ENCODE measurements at regions not wholly inside any gene's neighbourhood (a gene's known extent, or its start where the extent isn't known, plus 50 kb on each side); places are given as distances from the start of the nearest gene placed in this dataset.

DNA sequence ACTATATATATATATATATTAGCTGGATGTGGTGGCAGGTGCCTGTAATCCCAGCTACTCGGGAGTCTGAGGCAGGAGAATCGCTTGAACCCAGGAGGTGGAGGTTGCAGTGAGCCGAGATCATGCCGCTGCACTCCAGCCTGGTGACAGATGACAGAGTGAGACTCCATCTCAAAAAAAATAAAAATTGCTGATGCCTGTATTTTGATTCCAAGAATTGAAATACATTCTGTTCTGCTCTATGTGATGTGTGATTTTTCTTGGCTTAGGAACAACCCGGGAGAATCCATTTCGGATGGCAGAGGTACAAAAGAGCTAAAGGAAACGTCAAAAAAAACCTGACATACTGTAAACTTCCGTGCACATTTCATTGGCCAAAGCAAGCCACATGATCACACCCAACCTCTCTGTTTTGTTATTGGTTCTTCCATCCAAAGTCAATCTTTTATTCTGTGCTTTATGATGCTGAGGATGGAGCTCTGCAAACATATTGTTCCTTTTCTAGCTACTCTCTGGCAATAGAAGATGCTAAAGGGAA lies 478.1 kb upstream of the MAP2 start:
- no peak overlapping the region for H3K4me2 ChIP-seq
- intact Hi-C loops (cut with micrococcal nuclease; ENCODE audit: unreplicated experiment): no loop called here
- H3K27ac ChIP-seq: no peak overlapping the region
- H3K79me2 ChIP-seq (ENCODE audit: low read depth): no peaks in the 10 kb centered on the region
- ChIA-PET CTCF (no interaction called here), POLR2A (ENCODE audit: unreplicated experiment) (no interaction called here)
- H3F3A ChIP-seq (ENCODE audit: insufficient read depth, low read depth): no peaks in the 10 kb centered on the region
- H4K20me1 ChIP-seq (ENCODE audit: insufficient read depth): no peaks in the 10 kb centered on the region
- H3K36me3 ChIP-seq (ENCODE audit: low read depth): no peaks in the 10 kb centered on the region
- no peak overlapping the region for H2AFZ ChIP-seq
- no peak for TF ChIP-seq EZH2 (IDR thresholded peaks at IDR 0.05; ENCODE audit: low read depth)
- TF ChIP-seq, protein P1, sequence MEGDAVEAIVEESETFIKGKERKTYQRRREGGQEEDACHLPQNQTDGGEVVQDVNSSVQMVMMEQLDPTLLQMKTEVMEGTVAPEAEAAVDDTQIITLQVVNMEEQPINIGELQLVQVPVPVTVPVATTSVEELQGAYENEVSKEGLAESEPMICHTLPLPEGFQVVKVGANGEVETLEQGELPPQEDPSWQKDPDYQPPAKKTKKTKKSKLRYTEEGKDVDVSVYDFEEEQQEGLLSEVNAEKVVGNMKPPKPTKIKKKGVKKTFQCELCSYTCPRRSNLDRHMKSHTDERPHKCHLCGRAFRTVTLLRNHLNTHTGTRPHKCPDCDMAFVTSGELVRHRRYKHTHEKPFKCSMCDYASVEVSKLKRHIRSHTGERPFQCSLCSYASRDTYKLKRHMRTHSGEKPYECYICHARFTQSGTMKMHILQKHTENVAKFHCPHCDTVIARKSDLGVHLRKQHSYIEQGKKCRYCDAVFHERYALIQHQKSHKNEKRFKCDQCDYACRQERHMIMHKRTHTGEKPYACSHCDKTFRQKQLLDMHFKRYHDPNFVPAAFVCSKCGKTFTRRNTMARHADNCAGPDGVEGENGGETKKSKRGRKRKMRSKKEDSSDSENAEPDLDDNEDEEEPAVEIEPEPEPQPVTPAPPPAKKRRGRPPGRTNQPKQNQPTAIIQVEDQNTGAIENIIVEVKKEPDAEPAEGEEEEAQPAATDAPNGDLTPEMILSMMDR (conservative IDR thresholded peaks at IDR 0.05): no peak
- no TSS peak for BruUV-seq (replicated peaks)
- no peaks in the 10 kb centered on the region for H3K27me3 ChIP-seq (ENCODE audit: insufficient read depth, low read depth)
- DNase-seq: no peak
- no peaks in the 10 kb centered on the region for H3K9me3 ChIP-seq (ENCODE audit: insufficient read depth, low read depth)
- H3K4me3 ChIP-seq: no peak overlapping the region
- H3K9me2 ChIP-seq (ENCODE audit: insufficient read depth): no peaks in the 10 kb centered on the region
- H3K4me1 ChIP-seq (replicated peaks; ENCODE audit: insufficient read depth): no peaks in the 10 kb centered on the region

DNA sequence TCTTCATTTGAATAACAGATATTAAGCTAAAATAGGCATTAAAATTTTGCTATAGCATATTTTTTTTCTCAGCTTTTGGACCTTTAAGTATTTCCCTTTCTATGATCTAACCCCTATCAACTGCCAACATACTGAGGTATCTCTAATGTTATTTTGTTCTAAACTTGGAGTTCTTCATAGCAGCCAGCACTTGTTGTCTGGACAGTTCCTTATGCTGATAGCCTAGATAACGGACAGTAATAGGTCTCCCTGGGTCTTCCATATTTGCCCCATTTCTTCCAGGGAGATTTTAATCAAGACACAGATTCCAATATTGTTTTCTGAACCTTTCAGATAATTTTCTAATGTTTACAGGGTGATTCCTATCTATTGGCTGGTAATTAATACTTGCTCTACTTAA lies 475.8 kb upstream of the MAP2 start:
- Histone ChIP-seq H3K4me3 (no peak overlapping the region), H3K9me2 (ENCODE audit: insufficient read depth) (no peaks in the 10 kb centered on the region), H3K9me3 (ENCODE audit: insufficient read depth, low read depth) (no peaks in the 10 kb centered on the region), H2AFZ (no peak overlapping the region), H3K27me3 (ENCODE audit: insufficient read depth, low read depth) (no peaks in the 10 kb centered on the region), H3K4me2 (no peak overlapping the region), H3K4me1 (replicated peaks; ENCODE audit: insufficient read depth) (no peaks in the 10 kb centered on the region), H3K79me2 (ENCODE audit: low read depth) (no peaks in the 10 kb centered on the region), H3K27ac (no peak overlapping the region), H3K36me3 (ENCODE audit: low read depth) (no peaks in the 10 kb centered on the region), H4K20me1 (ENCODE audit: insufficient read depth) (no peaks in the 10 kb centered on the region), H3F3A (ENCODE audit: insufficient read depth, low read depth) (no peaks in the 10 kb centered on the region)
- POLR2A ChIA-PET (ENCODE audit: unreplicated experiment): no interaction called here
- CTCF ChIA-PET: no interaction called here
- no peak for DNase-seq
- intact Hi-C loops (cut with micrococcal nuclease; ENCODE audit: unreplicated experiment): no loop called here
- BruUV-seq (replicated peaks): no TSS peak
- TF ChIP-seq, protein P1 (conservative IDR thresholded peaks at IDR 0.05): no peak
- TF ChIP-seq EZH2 (IDR thresholded peaks at IDR 0.05; ENCODE audit: low read depth): no peak

GRCh38 chr2:208970070-208970469 lies 453.8 kb upstream of the MAP2 start:
- no peak overlapping the region for H3K4me3 ChIP-seq
- H3K27me3 ChIP-seq (ENCODE audit: insufficient read depth, low read depth): no peaks in the 10 kb centered on the region
- DNase-seq: no peak
- H4K20me1 ChIP-seq (ENCODE audit: insufficient read depth): no peaks in the 10 kb centered on the region
- H2AFZ ChIP-seq: no peak overlapping the region
- no TSS peak for BruUV-seq (replicated peaks)
- H3K79me2 ChIP-seq (ENCODE audit: low read depth): no peaks in the 10 kb centered on the region
- H3K27ac ChIP-seq: no peak overlapping the region
- ChIA-PET CTCF (no interaction called here), POLR2A (ENCODE audit: unreplicated experiment) (no interaction called here)
- intact Hi-C loops (cut with micrococcal nuclease; ENCODE audit: unreplicated experiment): no loop called here
- H3F3A ChIP-seq (ENCODE audit: insufficient read depth, low read depth): no peaks in the 10 kb centered on the region
- H3K9me2 ChIP-seq (ENCODE audit: insufficient read depth): no peaks in the 10 kb centered on the region
- no peak overlapping the region for H3K4me2 ChIP-seq
- no peaks in the 10 kb centered on the region for H3K4me1 ChIP-seq (replicated peaks; ENCODE audit: insufficient read depth)
- no peaks in the 10 kb centered on the region for H3K9me3 ChIP-seq (ENCODE audit: insufficient read depth, low read depth)
- H3K36me3 ChIP-seq (ENCODE audit: low read depth): no peaks in the 10 kb centered on the region
- TF ChIP-seq EZH2 (IDR thresholded peaks at IDR 0.05; ENCODE audit: low read depth): no peak
- TF ChIP-seq, protein P1 (conservative IDR thresholded peaks at IDR 0.05): no peak
